ENCODE measurements at regions not wholly inside any gene's neighbourhood (a gene's known extent, or its start where the extent isn't known, plus 50 kb on each side); places are given as distances from the start of the nearest gene placed in this dataset.

DNA sequence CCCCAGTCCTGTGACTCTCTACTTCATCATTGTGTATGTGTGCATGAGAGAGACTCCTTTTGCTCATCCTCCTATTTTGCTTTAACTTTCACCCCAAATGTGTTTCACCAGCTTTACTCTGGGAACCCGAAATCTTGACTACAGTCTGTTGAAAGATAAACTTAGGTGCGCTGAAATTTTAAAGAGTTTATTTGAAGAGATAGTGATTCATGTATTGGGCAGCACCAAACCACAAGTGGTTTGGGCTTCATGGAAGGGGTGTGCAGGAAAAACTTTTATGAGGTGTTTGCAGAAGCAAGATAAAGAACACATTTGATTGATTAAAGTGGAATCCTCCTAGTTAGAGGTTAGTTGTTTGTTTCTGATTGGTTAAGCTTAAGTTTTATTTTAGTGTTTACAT lies 50.8 kb upstream of the RFC3 start:
- H3K4me3 ChIP-seq (ENCODE audit: low read depth, low read length) = no peak overlapping the region
- TF ChIP-seq CTCF (IDR thresholded peaks at IDR 0.05; ENCODE audit: borderline replicate concordance, insufficient read depth, low read depth, low read length) = no peak

Data from GM12875 (cell line).